Stimulated activated CD4-positive, alpha-beta T cell treated with anti-CD3 and anti-CD28 coated beads, Interleukin-12 subunit alpha, Interleukin-12 subunit beta, amount 100 ng/mL, for 48 hours (primary cell): ENCODE measurements at regions not wholly inside any gene's neighbourhood (a gene's known extent, or its start where the extent isn't known, plus 50 kb on each side); places are given as distances from the start of the nearest gene placed in this dataset.

Source experiments
- DNase-seq, 3 donors: peaks; one replicate each; pipeline ENCODE4 v3.0.0-alpha.2; 2020; ENCODE audit warnings: low read depth in 2 of 3, low spot score in 1 of 3

GRCh38 chr3:70571696-70572095 is 259.3 kb upstream of the MDFIC2 start:
- no peak for DNase-seq

- no peak for DNase-seq
Observed at GRCh38 chr3:70570584-70570983, 258.1 kb upstream of the MDFIC2 start.

- no peak for DNase-seq
Observed at GRCh38 chr3:70568626-70569025, 256.2 kb upstream of the MDFIC2 start.

- no peak for DNase-seq
Observed at GRCh38 chr3:70565861-70566260, 253.4 kb upstream of the MDFIC2 start.

- DNase-seq = no peak
Observed at GRCh38 chr3:70564552-70564951, 252.1 kb upstream of the MDFIC2 start.

GRCh38 chr3:70561796-70562195 is 249.4 kb upstream of the MDFIC2 start:
- no peak for DNase-seq

- DNase-seq = no peak
Observed at GRCh38 chr3:70558956-70559355, 246.5 kb upstream of the MDFIC2 start.

GRCh38 chr3:70557976-70558375 is 245.5 kb upstream of the MDFIC2 start:
- no peak for DNase-seq

GRCh38 chr3:70556056-70556455 is 243.6 kb upstream of the MDFIC2 start:
- DNase-seq = no peak

GRCh38 chr3:70554170-70554569 is 241.7 kb upstream of the MDFIC2 start:
- DNase-seq = no peak

GRCh38 chr3:70550723-70551319 is 238.4 kb upstream of the MDFIC2 start:
- peak; percentile 59 to 73 (median 66) for DNase-seq

GRCh38 chr3:70546679-70547078 is 234.2 kb upstream of the MDFIC2 start:
- DNase-seq = no peak

- no peak for DNase-seq
Observed at GRCh38 chr3:70543493-70543892, 231.1 kb upstream of the MDFIC2 start.

GRCh38 chr3:70539908-70540307 is 227.5 kb upstream of the MDFIC2 start:
- peak in 1 of 3 donors; percentile 7 for DNase-seq

- no peak for DNase-seq
Observed at GRCh38 chr3:70532806-70533205, 220.4 kb upstream of the MDFIC2 start.

- DNase-seq = no peak
Observed at GRCh38 chr3:70531838-70532489, 219.5 kb upstream of the MDFIC2 start.

- DNase-seq = no peak
Observed at GRCh38 chr3:70531063-70531657, 218.7 kb upstream of the MDFIC2 start.

GRCh38 chr3:70530626-70531025 is 218.2 kb upstream of the MDFIC2 start:
- DNase-seq = no peak

GRCh38 chr3:70527026-70527425 is 214.6 kb upstream of the MDFIC2 start:
- no peak for DNase-seq

GRCh38 chr3:70519913-70520659 is 207.6 kb upstream of the MDFIC2 start:
- DNase-seq = no peak

- no peak for DNase-seq
Observed at GRCh38 chr3:70519026-70519425, 206.6 kb upstream of the MDFIC2 start.

GRCh38 chr3:70518356-70518755 is 205.9 kb upstream of the MDFIC2 start:
- no peak for DNase-seq
